Fibroblast of upper back skin (primary cell): ENCODE measurements at regions not wholly inside any gene's neighbourhood (a gene's known extent, or its start where the extent isn't known, plus 50 kb on each side); places are given as distances from the start of the nearest gene placed in this dataset.

Experiments
- DNase-seq: peaks from one replicate; pipeline ENCODE4 v3.0.0-alpha.2; 2013

- no peak for DNase-seq
Observed at GRCh38 chr14:34931206-34931605, 51.6 kb upstream of the SRP54 start.

GRCh38 chr14:34930591-34931091 is 52.2 kb upstream of the SRP54 start:
- DNase-seq: no peak

GRCh38 chr14:34926552-34926951 is 51.4 kb upstream of the BAZ1A start:
- DNase-seq: peak; percentile 30
